ENCODE measurements at regions not wholly inside any gene's neighbourhood (a gene's known extent, or its start where the extent isn't known, plus 50 kb on each side); places are given as distances from the start of the nearest gene placed in this dataset.

- DNase-seq, result no peak
These were observed 133.0 kb upstream of the THBS1 start for GRCh38 chr15:39447881-39448280.

GRCh38 chr15:39448409-39448808, 132.5 kb upstream of the THBS1 start:
- no peak for DNase-seq

GRCh38 chr15:39451121-39451688, 129.7 kb upstream of the THBS1 start:
- DNase-seq, result no peak

GRCh38 chr15:39451871-39452270, 129.0 kb upstream of the THBS1 start:
- DNase-seq, result no peak

GRCh38 chr15:39453620-39454019, 127.3 kb upstream of the THBS1 start:
- no peak for DNase-seq

GRCh38 chr15:39454189-39454986, 126.5 kb upstream of the THBS1 start:
- no peak for DNase-seq

- DNase-seq, result peak; percentile 60
These were observed 125.3 kb upstream of the THBS1 start for GRCh38 chr15:39455471-39455991.

- no peak for DNase-seq
These were observed 124.7 kb upstream of the THBS1 start for GRCh38 chr15:39456159-39456558.

- no peak for DNase-seq
These were observed 124.1 kb upstream of the THBS1 start for GRCh38 chr15:39456582-39457330.

GRCh38 chr15:39458131-39458530, 122.7 kb upstream of the THBS1 start:
- DNase-seq, result no peak

- no peak for DNase-seq
These were observed 121.3 kb upstream of the THBS1 start for GRCh38 chr15:39459548-39459947.

- DNase-seq, result no peak
These were observed 120.1 kb upstream of the THBS1 start for GRCh38 chr15:39460748-39461147.

- DNase-seq, result peak; percentile 81
These were observed 119.2 kb upstream of the THBS1 start for GRCh38 chr15:39461536-39462130.

GRCh38 chr15:39462691-39463090, 118.2 kb upstream of the THBS1 start:
- DNase-seq, result no peak

- peak; percentile 86 for DNase-seq
These were observed 114.8 kb upstream of the THBS1 start for GRCh38 chr15:39465843-39466749.

- DNase-seq, result no peak
These were observed 114.2 kb upstream of the THBS1 start for GRCh38 chr15:39466750-39467105.

GRCh38 chr15:39468331-39468730, 112.5 kb upstream of the THBS1 start:
- DNase-seq, result no peak

GRCh38 chr15:39468828-39469227, 112.1 kb upstream of the THBS1 start:
- DNase-seq, result no peak

GRCh38 chr15:39471785-39472574, 108.9 kb upstream of the THBS1 start:
- DNase-seq, result no peak

- DNase-seq, result peak; percentile 91
These were observed 108.1 kb upstream of the THBS1 start for GRCh38 chr15:39472621-39473297.
